Central memory CD8-positive, alpha-beta T cell (primary cell): ENCODE measurements at regions not wholly inside any gene's neighbourhood (a gene's known extent, or its start where the extent isn't known, plus 50 kb on each side); places are given as distances from the start of the nearest gene placed in this dataset.

Source experiments
- ATAC-seq: fragments of 150-1000 bp; cut with Tn5 transposase; replicated peaks from 2 replicates; pipeline ENCODE4 v1.10.0; 2022; ENCODE audit warnings: mild to moderate bottlenecking, moderate FRiP score, moderate number of reproducible peaks; ENCODE audit not compliant: poor library complexity, severe bottlenecking; ENCODE audit errors: extremely low read depth
- DNase-seq, 2 donors: peaks; one replicate each; pipeline ENCODE4 v3.0.0; 2021; ENCODE audit warnings: low spot score in 2 of 2
- H3K27ac Mint-ChIP-seq: one replicate; pipeline ENCODE4 v1.8.0; 2022; ENCODE audit warnings: low read depth, mild to moderate bottlenecking, moderate library complexity, mixed read lengths
- H3K27me3 Mint-ChIP-seq: one replicate; pipeline ENCODE4 v1.8.0; 2022; ENCODE audit warnings: mixed read lengths
- H3K36me3 Mint-ChIP-seq: one replicate; pipeline ENCODE4 v1.8.0; 2022; ENCODE audit warnings: mild to moderate bottlenecking, moderate library complexity, mixed read lengths; ENCODE audit not compliant: insufficient read depth
- H3K4me1 Mint-ChIP-seq: one replicate; pipeline ENCODE4 v1.8.0; 2022; ENCODE audit warnings: mixed read lengths
- H3K4me3 Mint-ChIP-seq: one replicate; pipeline ENCODE4 v1.8.0; 2022; ENCODE audit warnings: mild to moderate bottlenecking, moderate library complexity, mixed read lengths
- H3K9me3 Mint-ChIP-seq: one replicate; pipeline ENCODE4 v1.8.0; 2022; ENCODE audit warnings: mixed read lengths

GRCh38 chr13:63308549-63309165 lies 1893.0 kb upstream of the PCDH20 start:
- no peak for ATAC-seq

GRCh38 chr13:63307228-63307627 lies 1891.6 kb upstream of the PCDH20 start:
- Mint-ChIP-seq H3K27ac (no peak overlapping the region), H3K9me3 (peaks cover 13% of the 10 kb centered on the region), H3K36me3 (no peaks in the 10 kb centered on the region), H3K27me3 (no peaks in the 10 kb centered on the region), H3K4me1 (no peaks in the 10 kb centered on the region), H3K4me3 (no peak overlapping the region)
- no peak for DNase-seq
- no peak for ATAC-seq

More at GRCh38 chr13:63308549-63309165, 1893.0 kb upstream of the PCDH20 start:
- Mint-ChIP-seq H3K36me3 (no peaks in the 10 kb centered on the region), H3K4me1 (no peaks in the 10 kb centered on the region), H3K4me3 (no peak overlapping the region), H3K27me3 (no peaks in the 10 kb centered on the region), H3K9me3 (peaks cover 23% of the 10 kb centered on the region), H3K27ac (no peak overlapping the region)
- DNase-seq, result no peak

- Mint-ChIP-seq H3K27ac (no peak overlapping the region), H3K27me3 (no peaks in the 10 kb centered on the region), H3K4me3 (no peak overlapping the region), H3K9me3 (peaks cover 11% of the 10 kb centered on the region), H3K36me3 (no peaks in the 10 kb centered on the region), H3K4me1 (no peaks in the 10 kb centered on the region)
- DNase-seq (no peak), ATAC-seq (no peak)
Measured at GRCh38 chr13:63305641-63306133, 1890.0 kb upstream of the PCDH20 start.

GRCh38 chr13:63304497-63304896 lies 1888.8 kb upstream of the PCDH20 start:
- ATAC-seq, result no peak
- Mint-ChIP-seq H3K9me3 (peaks cover 11% of the 10 kb centered on the region), H3K36me3 (no peaks in the 10 kb centered on the region), H3K27me3 (no peaks in the 10 kb centered on the region), H3K4me3 (no peak overlapping the region), H3K27ac (no peak overlapping the region), H3K4me1 (no peaks in the 10 kb centered on the region)
- no peak for DNase-seq

- H3K36me3 Mint-ChIP-seq, result no peaks in the 10 kb centered on the region
- no peaks in the 10 kb centered on the region for H3K4me1 Mint-ChIP-seq
- H3K27me3 Mint-ChIP-seq, result no peaks in the 10 kb centered on the region
- ATAC-seq (no peak), DNase-seq (no peak)
- no peak overlapping the region for H3K27ac Mint-ChIP-seq
- H3K9me3 Mint-ChIP-seq, result peaks cover 5% of the 10 kb centered on the region
- H3K4me3 Mint-ChIP-seq, result no peak overlapping the region
Measured at GRCh38 chr13:63299866-63300394, 1884.3 kb upstream of the PCDH20 start.

- H3K4me1 Mint-ChIP-seq, result no peaks in the 10 kb centered on the region
- H3K27me3 Mint-ChIP-seq, result no peaks in the 10 kb centered on the region
- no peaks in the 10 kb centered on the region for H3K36me3 Mint-ChIP-seq
- H3K4me3 Mint-ChIP-seq, result no peak overlapping the region
- no peak for DNase-seq
- no peak for ATAC-seq
- H3K9me3 Mint-ChIP-seq, result peaks cover 5% of the 10 kb centered on the region
- H3K27ac Mint-ChIP-seq, result no peak overlapping the region
Measured at GRCh38 chr13:63297163-63297562, 1881.5 kb upstream of the PCDH20 start.

GRCh38 chr13:63291701-63292100 lies 1876.1 kb upstream of the PCDH20 start:
- Mint-ChIP-seq H3K9me3 (peaks cover 10% of the 10 kb centered on the region), H3K36me3 (no peaks in the 10 kb centered on the region), H3K27me3 (no peaks in the 10 kb centered on the region), H3K4me3 (no peak overlapping the region), H3K27ac (no peak overlapping the region), H3K4me1 (no peaks in the 10 kb centered on the region)
- DNase-seq (no peak), ATAC-seq (no peak)

GRCh38 chr13:63288576-63288975 lies 1872.9 kb upstream of the PCDH20 start:
- DNase-seq (no peak), ATAC-seq (no peak)
- Mint-ChIP-seq H3K27ac (no peak overlapping the region), H3K4me1 (no peaks in the 10 kb centered on the region), H3K36me3 (peaks cover 2% of the 10 kb centered on the region), H3K27me3 (no peaks in the 10 kb centered on the region), H3K4me3 (no peak overlapping the region), H3K9me3 (peaks cover 21% of the 10 kb centered on the region)

- no peak overlapping the region for H3K4me3 Mint-ChIP-seq
- ATAC-seq, result no peak
- H3K9me3 Mint-ChIP-seq, result peaks cover 21% of the 10 kb centered on the region
- H3K27me3 Mint-ChIP-seq, result no peaks in the 10 kb centered on the region
- peaks cover 2% of the 10 kb centered on the region for H3K36me3 Mint-ChIP-seq
- no peak for DNase-seq
- H3K4me1 Mint-ChIP-seq, result no peaks in the 10 kb centered on the region
- H3K27ac Mint-ChIP-seq, result no peak overlapping the region
Measured at GRCh38 chr13:63287926-63288325, 1872.3 kb upstream of the PCDH20 start.

GRCh38 chr13:63285426-63285825 lies 1869.8 kb upstream of the PCDH20 start:
- no peak for ATAC-seq

GRCh38 chr13:63279136-63279535 lies 1863.5 kb upstream of the PCDH20 start:
- DNase-seq, result no peak
- ATAC-seq, result no peak
- no peaks in the 10 kb centered on the region for H3K4me1 Mint-ChIP-seq
- peaks cover 14% of the 10 kb centered on the region for H3K9me3 Mint-ChIP-seq
- no peak overlapping the region for H3K27ac Mint-ChIP-seq
- no peak overlapping the region for H3K4me3 Mint-ChIP-seq
- H3K27me3 Mint-ChIP-seq, result no peaks in the 10 kb centered on the region
- peaks cover 2% of the 10 kb centered on the region for H3K36me3 Mint-ChIP-seq

More at GRCh38 chr13:63285426-63285825, 1869.8 kb upstream of the PCDH20 start:
- Mint-ChIP-seq H3K27me3 (no peaks in the 10 kb centered on the region), H3K4me1 (no peaks in the 10 kb centered on the region), H3K9me3 (peaks cover 21% of the 10 kb centered on the region), H3K36me3 (peaks cover 2% of the 10 kb centered on the region), H3K27ac (no peak overlapping the region), H3K4me3 (no peak overlapping the region)
- no peak for DNase-seq

- Mint-ChIP-seq H3K27ac (no peak overlapping the region), H3K27me3 (no peaks in the 10 kb centered on the region), H3K4me1 (no peaks in the 10 kb centered on the region), H3K36me3 (no peaks in the 10 kb centered on the region), H3K4me3 (no peak overlapping the region), H3K9me3 (peaks cover 30% of the 10 kb centered on the region)
- ATAC-seq (no peak), DNase-seq (no peak)
Measured at GRCh38 chr13:63274772-63275171, 1859.1 kb upstream of the PCDH20 start.

- no peaks in the 10 kb centered on the region for H3K4me1 Mint-ChIP-seq
- no peaks in the 10 kb centered on the region for H3K9me3 Mint-ChIP-seq
- H3K27me3 Mint-ChIP-seq, result no peaks in the 10 kb centered on the region
- no peak overlapping the region for H3K27ac Mint-ChIP-seq
- H3K36me3 Mint-ChIP-seq, result no peaks in the 10 kb centered on the region
- DNase-seq, result no peak
- H3K4me3 Mint-ChIP-seq, result no peak overlapping the region
- no peak for ATAC-seq
Measured at GRCh38 chr13:63249411-63250187, 1834.0 kb upstream of the PCDH20 start.
